DOHH2 (cell line): ENCODE measurements at regions not wholly inside any gene's neighbourhood (a gene's known extent, or its start where the extent isn't known, plus 50 kb on each side); places are given as distances from the start of the nearest gene placed in this dataset.

Experiments
- H3F3A ChIP-seq: fragments of 200-600 bp; sonication (generic), shearing (Covaris generic); 2 replicates; pipeline ENCODE4 v1.6.0; 2016; ENCODE audit warnings: antibody characterized with exemption, mild to moderate bottlenecking; ENCODE audit not compliant: control insufficient read depth, insufficient read depth
- H3K27ac ChIP-seq: fragments of 200-600 bp; sonication (generic); 2 replicates; pipeline ENCODE4 v1.5.1; 2014; ENCODE audit warnings: low read depth, mild to moderate bottlenecking, low read length, moderate library complexity
- H3K27me3 ChIP-seq: fragments of 200-600 bp; sonication (generic); 2 replicates; pipeline ENCODE4 v1.6.1; 2014; ENCODE audit warnings: mild to moderate bottlenecking, low read length, mixed read lengths; ENCODE audit not compliant: control insufficient read depth
- H3K36me3 ChIP-seq: fragments of 200-600 bp; sonication (generic); 2 replicates; pipeline ENCODE4 v1.6.1; 2014; ENCODE audit warnings: mild to moderate bottlenecking, low read length, moderate library complexity, mixed read lengths; ENCODE audit not compliant: control insufficient read depth
- H3K4me1 ChIP-seq: fragments of 200-600 bp; sonication (generic); 2 replicates; pipeline ENCODE4 v1.6.1; 2014; ENCODE audit warnings: mild to moderate bottlenecking, low read length, mixed read lengths; ENCODE audit not compliant: control insufficient read depth
- H3K4me2 ChIP-seq: fragments of 200-600 bp; sonication (generic); 2 replicates; pipeline ENCODE4 v1.6.0; 2014; ENCODE audit warnings: mild to moderate bottlenecking, low read length, moderate library complexity
- H3K4me3 ChIP-seq: fragments of 200-600 bp; sonication (generic); 2 replicates; pipeline ENCODE4 v1.5.1; 2014; ENCODE audit warnings: mild to moderate bottlenecking, low read length, mixed read lengths
- H3K79me2 ChIP-seq: fragments of 200-600 bp; sonication (generic); 2 replicates; pipeline ENCODE4 v1.6.1; 2014; ENCODE audit warnings: mild to moderate bottlenecking, low read length, mixed read lengths; ENCODE audit not compliant: control insufficient read depth
- H3K9me2 ChIP-seq: fragments of 200-600 bp; sonication (generic); replicated peaks from 2 replicates; pipeline ENCODE4 v1.6.1; 2014; ENCODE audit warnings: mild to moderate bottlenecking, low read length, mixed read lengths; ENCODE audit not compliant: control insufficient read depth
- H3K9me3 ChIP-seq: fragments of 200-600 bp; sonication (generic); 2 replicates; pipeline ENCODE4 v1.6.1; 2014; ENCODE audit warnings: antibody characterized with exemption, low read length, mixed read lengths; ENCODE audit not compliant: control insufficient read depth, insufficient read depth
- H4K20me1 ChIP-seq: fragments of 200-600 bp; sonication (generic); 2 replicates; pipeline ENCODE4 v1.6.0; 2014; ENCODE audit warnings: low read depth, mild to moderate bottlenecking, antibody characterized with exemption, low read length, moderate library complexity; ENCODE audit not compliant: control insufficient read depth, insufficient read depth
- EZH2phosphoT487 ChIP-seq: fragments of 200-600 bp; sonication (generic); IDR thresholded peaks from 2 replicates; pipeline ENCODE4 v1.6.1; 2017; ENCODE audit warnings: borderline replicate concordance, mild to moderate bottlenecking, antibody characterized with exemption, low read length, moderate library complexity, mixed read lengths
- TF ChIP-seq, protein P1 (sequence below): fragments of 200-600 bp; sonication (generic); IDR thresholded peaks from one replicate; pipeline ENCODE4 v1.5.1; 2014; ENCODE audit warnings: antibody characterized with exemption, mild to moderate bottlenecking, low read depth, low read length; ENCODE audit not compliant: poor library complexity, severe bottlenecking

- Histone ChIP-seq H4K20me1 (no peaks in the 10 kb centered on the region), H3K27me3 (no peaks in the 10 kb centered on the region), H3K27ac (no peak overlapping the region), H3K4me1 (no peaks in the 10 kb centered on the region), H3K9me2 (no peaks in the 10 kb centered on the region), H3K36me3 (no peaks in the 10 kb centered on the region), H3K79me2 (no peaks in the 10 kb centered on the region), H3F3A (no peaks in the 10 kb centered on the region), H3K9me3 (no peaks in the 10 kb centered on the region), H3K4me2 (no peak overlapping the region), H3K4me3 (no peak overlapping the region)
- no peak for TF ChIP-seq EZH2phosphoT487
- TF ChIP-seq, protein P1, sequence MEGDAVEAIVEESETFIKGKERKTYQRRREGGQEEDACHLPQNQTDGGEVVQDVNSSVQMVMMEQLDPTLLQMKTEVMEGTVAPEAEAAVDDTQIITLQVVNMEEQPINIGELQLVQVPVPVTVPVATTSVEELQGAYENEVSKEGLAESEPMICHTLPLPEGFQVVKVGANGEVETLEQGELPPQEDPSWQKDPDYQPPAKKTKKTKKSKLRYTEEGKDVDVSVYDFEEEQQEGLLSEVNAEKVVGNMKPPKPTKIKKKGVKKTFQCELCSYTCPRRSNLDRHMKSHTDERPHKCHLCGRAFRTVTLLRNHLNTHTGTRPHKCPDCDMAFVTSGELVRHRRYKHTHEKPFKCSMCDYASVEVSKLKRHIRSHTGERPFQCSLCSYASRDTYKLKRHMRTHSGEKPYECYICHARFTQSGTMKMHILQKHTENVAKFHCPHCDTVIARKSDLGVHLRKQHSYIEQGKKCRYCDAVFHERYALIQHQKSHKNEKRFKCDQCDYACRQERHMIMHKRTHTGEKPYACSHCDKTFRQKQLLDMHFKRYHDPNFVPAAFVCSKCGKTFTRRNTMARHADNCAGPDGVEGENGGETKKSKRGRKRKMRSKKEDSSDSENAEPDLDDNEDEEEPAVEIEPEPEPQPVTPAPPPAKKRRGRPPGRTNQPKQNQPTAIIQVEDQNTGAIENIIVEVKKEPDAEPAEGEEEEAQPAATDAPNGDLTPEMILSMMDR: no peak
Observed at GRCh38 chr10:109432281-109432680, 491.0 kb downstream of the XPNPEP1 start.

GRCh38 chr10:109430799-109431198, 492.5 kb downstream of the XPNPEP1 start:
- Histone ChIP-seq H3K4me3 (no peak overlapping the region), H3K9me2 (no peaks in the 10 kb centered on the region), H4K20me1 (no peaks in the 10 kb centered on the region), H3F3A (no peaks in the 10 kb centered on the region), H3K27ac (no peak overlapping the region), H3K4me2 (no peak overlapping the region), H3K4me1 (no peaks in the 10 kb centered on the region), H3K79me2 (no peaks in the 10 kb centered on the region), H3K9me3 (no peaks in the 10 kb centered on the region), H3K27me3 (no peaks in the 10 kb centered on the region), H3K36me3 (no peaks in the 10 kb centered on the region)
- TF ChIP-seq, protein P1: no peak
- no peak for TF ChIP-seq EZH2phosphoT487

DNA sequence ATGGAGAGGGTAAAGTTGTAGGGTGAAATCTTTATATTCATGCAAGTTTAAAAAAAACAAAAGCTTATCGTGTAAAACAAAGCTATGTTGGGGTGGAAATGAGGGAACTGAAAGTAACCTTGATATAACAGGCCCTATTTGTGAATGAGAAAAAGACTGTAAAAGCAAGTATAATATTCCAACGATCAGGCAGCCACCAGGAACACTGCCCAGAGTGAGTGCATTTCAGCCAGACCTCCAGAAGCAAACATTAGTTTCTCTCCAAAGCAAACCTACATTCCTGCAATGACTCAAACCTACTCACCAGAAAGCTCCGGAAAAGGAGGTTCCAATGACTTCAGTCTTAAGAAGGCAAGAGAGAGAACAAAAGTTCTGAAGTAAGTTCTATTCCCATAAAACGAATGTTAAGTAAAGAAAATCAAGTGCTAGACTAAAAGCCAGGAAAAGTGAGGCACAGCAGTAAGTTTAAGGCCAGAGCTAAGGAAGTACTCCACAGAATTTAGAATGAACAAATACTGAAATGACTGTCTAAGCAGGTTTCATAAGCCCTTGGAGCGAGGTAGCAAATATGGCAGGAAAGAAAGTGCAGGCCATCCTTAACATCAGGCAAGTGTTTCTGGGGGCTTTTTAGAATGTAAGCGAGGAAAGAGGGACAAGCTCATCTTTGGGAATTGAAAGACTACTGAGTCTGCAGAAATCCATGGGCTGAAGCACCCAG, 493.1 kb downstream of the XPNPEP1 start:
- Histone ChIP-seq H3K4me1 (no peaks in the 10 kb centered on the region), H3F3A (no peaks in the 10 kb centered on the region), H3K4me3 (no peak overlapping the region), H3K27me3 (no peaks in the 10 kb centered on the region), H3K79me2 (no peaks in the 10 kb centered on the region), H3K9me3 (no peaks in the 10 kb centered on the region), H3K4me2 (no peak overlapping the region), H3K27ac (no peak overlapping the region), H3K36me3 (no peaks in the 10 kb centered on the region), H3K9me2 (no peaks in the 10 kb centered on the region), H4K20me1 (no peaks in the 10 kb centered on the region)
- no peak for TF ChIP-seq EZH2phosphoT487
- TF ChIP-seq, protein P1: no peak
